ENCODE measurements at regions not wholly inside any gene's neighbourhood (a gene's known extent, or its start where the extent isn't known, plus 50 kb on each side); places are given as distances from the start of the nearest gene placed in this dataset.

GRCh38 chrX:80576806-80577533, 156.7 kb downstream of the TENT5D start:
- H3K4me2 ChIP-seq (ENCODE audit: low read length) = no peak overlapping the region
- H3K9ac ChIP-seq (ENCODE audit: low read length) = no peak overlapping the region
- no peaks in the 10 kb centered on the region for H3K9me3 ChIP-seq (ENCODE audit: control insufficient read depth in 1 of 2, insufficient read depth in 1 of 2, low read depth in 1 of 2, low read length in 2 of 2)
- no peaks in the 10 kb centered on the region for H3K36me3 ChIP-seq (ENCODE audit: control insufficient read depth in 1 of 2, insufficient read depth in 2 of 2, low read length in 2 of 2)
- H2AFZ ChIP-seq (ENCODE audit: low read depth, low read length, poor library complexity, severe bottlenecking) = no peak overlapping the region
- no peak for DNase-seq (ENCODE audit: low read depth, low spot score)
- no peak overlapping the region for H3K4me3 ChIP-seq (replicated peaks in 1 of 2; ENCODE audit: low read depth in 1 of 2, low read length in 2 of 2)
- TF ChIP-seq SRF (IDR thresholded peaks at IDR 0.05; ENCODE audit: low read depth) = no peak
- no peak for TF ChIP-seq CBX3 (IDR thresholded peaks at IDR 0.05; ENCODE audit: low read depth)
- TF ChIP-seq ELF1 (IDR thresholded peaks at IDR 0.05; ENCODE audit: borderline replicate concordance, low read depth) = no peak
- TF ChIP-seq RAD21 (IDR thresholded peaks at IDR 0.05; ENCODE audit: low read depth) = no peak
- no peak for TF ChIP-seq EGR1 (IDR thresholded peaks at IDR 0.05; ENCODE audit: low read depth)
- no peak for TF ChIP-seq YY1 (IDR thresholded peaks at IDR 0.05; ENCODE audit: extremely low read depth, insufficient replicate concordance, low read depth, low read length)
- TF ChIP-seq EZH2phosphoT487 (IDR thresholded peaks at IDR 0.05; ENCODE audit: borderline replicate concordance) = no peak
- TF ChIP-seq ZBTB33 (IDR thresholded peaks at IDR 0.05; ENCODE audit: extremely low read depth, insufficient replicate concordance, low read length) = no peak
- RAD21 ChIA-PET (ENCODE audit: low non-redundant PET in 1 of 2, low total read pairs in 2 of 2, uncharacterized antibody in 2 of 2, unreplicated experiment in 2 of 2) = no interaction called here
- CTCF ChIA-PET = no interaction called here
- H4K20me1 ChIP-seq (ENCODE audit: insufficient read depth) = no peaks in the 10 kb centered on the region
- H3K79me2 ChIP-seq (ENCODE audit: insufficient read depth, low read length) = no peaks in the 10 kb centered on the region
- POLR2A ChIA-PET = no interaction called here
- no peaks in the 10 kb centered on the region for H3K27me3 ChIP-seq (ENCODE audit: insufficient read depth, low read length)
- no peaks in the 10 kb centered on the region for H3K4me1 ChIP-seq (ENCODE audit: control insufficient read depth in 1 of 2, insufficient read depth in 2 of 2, low read length in 2 of 2)
- H3K27ac ChIP-seq (ENCODE audit: low read depth, low read length) = no peak overlapping the region
- no peak for ATAC-seq
- no TSS peak for BruUV-seq (replicated peaks)
- intact Hi-C loops (cut with micrococcal nuclease) = loop anchor here (5.0 kb wide), 1 partner anchor 295 kb away; no protein-coding TSS in a partner anchor
- no peaks in the 10 kb centered on the region for H3K9me2 ChIP-seq (ENCODE audit: insufficient read depth)
